ENCODE measurements at regions not wholly inside any gene's neighbourhood (a gene's known extent, or its start where the extent isn't known, plus 50 kb on each side); places are given as distances from the start of the nearest gene placed in this dataset.
"Not testable (repeated sequence)": the region's sequence is repeated elsewhere in the genome, so short reads cannot be mapped to it uniquely, and the experiment has no call there.

GRCh38 chr15:96200357-96200967 is 130.0 kb upstream of the NR2F2 start:
- H3K9me3 ChIP-seq (ENCODE audit: control insufficient read depth, low read length), result peaks cover 7% of the 10 kb centered on the region
- H3K4me1 ChIP-seq (ENCODE audit: control insufficient read depth, insufficient read depth, low read length), result no peaks in the 10 kb centered on the region
- H3K9ac ChIP-seq (ENCODE audit: low read length), result no peak overlapping the region
- H3K27me3 ChIP-seq (ENCODE audit: control insufficient read depth, insufficient read depth, low read length), result no peaks in the 10 kb centered on the region
- H3K4me3 ChIP-seq (ENCODE audit: low read length), result no peak overlapping the region
- H3K36me3 ChIP-seq (ENCODE audit: control insufficient read depth, insufficient read depth, low read length), result no peaks in the 10 kb centered on the region

- Histone ChIP-seq H3K36me3 (ENCODE audit: control insufficient read depth, insufficient read depth, low read length) (no peaks in the 10 kb centered on the region), H3K4me3 (ENCODE audit: low read length) (no peak overlapping the region), H3K9me3 (ENCODE audit: control insufficient read depth, low read length) (peaks cover 2% of the 10 kb centered on the region), H3K4me1 (ENCODE audit: control insufficient read depth, insufficient read depth, low read length) (no peaks in the 10 kb centered on the region), H3K27me3 (ENCODE audit: control insufficient read depth, insufficient read depth, low read length) (no peaks in the 10 kb centered on the region), H3K9ac (ENCODE audit: low read length) (no peak overlapping the region)
These were observed 128.8 kb upstream of the NR2F2 start for GRCh38 chr15:96201696-96202095.

GRCh38 chr15:96205588-96205987 is 124.9 kb upstream of the NR2F2 start:
- H3K9me3 ChIP-seq (ENCODE audit: control insufficient read depth, low read length); H3K36me3 ChIP-seq (ENCODE audit: control insufficient read depth, insufficient read depth, low read length); H3K4me1 ChIP-seq (ENCODE audit: control insufficient read depth, insufficient read depth, low read length); H3K27me3 ChIP-seq (ENCODE audit: control insufficient read depth, insufficient read depth, low read length); H3K4me3 ChIP-seq (ENCODE audit: low read length); H3K9ac ChIP-seq (ENCODE audit: low read length): not testable (repeated sequence)

- peaks cover 7% of the 10 kb centered on the region for H3K4me1 ChIP-seq (ENCODE audit: control insufficient read depth, insufficient read depth, low read length)
- H3K4me3 ChIP-seq (ENCODE audit: low read length), result no peak overlapping the region
- no peaks in the 10 kb centered on the region for H3K27me3 ChIP-seq (ENCODE audit: control insufficient read depth, insufficient read depth, low read length)
- no peaks in the 10 kb centered on the region for H3K36me3 ChIP-seq (ENCODE audit: control insufficient read depth, insufficient read depth, low read length)
- no peaks in the 10 kb centered on the region for H3K9me3 ChIP-seq (ENCODE audit: control insufficient read depth, low read length)
- no peak overlapping the region for H3K9ac ChIP-seq (ENCODE audit: low read length)
These were observed 123.0 kb upstream of the NR2F2 start for GRCh38 chr15:96207377-96208006.

GRCh38 chr15:96209285-96209735 is 121.2 kb upstream of the NR2F2 start:
- Histone ChIP-seq H3K4me3 (ENCODE audit: low read length) (no peak overlapping the region), H3K36me3 (ENCODE audit: control insufficient read depth, insufficient read depth, low read length) (no peaks in the 10 kb centered on the region), H3K27me3 (ENCODE audit: control insufficient read depth, insufficient read depth, low read length) (no peaks in the 10 kb centered on the region), H3K9ac (ENCODE audit: low read length) (no peak overlapping the region), H3K4me1 (ENCODE audit: control insufficient read depth, insufficient read depth, low read length) (peaks cover 7% of the 10 kb centered on the region), H3K9me3 (ENCODE audit: control insufficient read depth, low read length) (no peaks in the 10 kb centered on the region)

GRCh38 chr15:96213045-96213444 is 117.5 kb upstream of the NR2F2 start:
- H3K4me1 ChIP-seq (ENCODE audit: control insufficient read depth, insufficient read depth, low read length), result peaks cover 7% of the 10 kb centered on the region
- H3K27me3 ChIP-seq (ENCODE audit: control insufficient read depth, insufficient read depth, low read length), result no peaks in the 10 kb centered on the region
- H3K9ac ChIP-seq (ENCODE audit: low read length), result no peak overlapping the region
- H3K36me3 ChIP-seq (ENCODE audit: control insufficient read depth, insufficient read depth, low read length), result no peaks in the 10 kb centered on the region
- no peaks in the 10 kb centered on the region for H3K9me3 ChIP-seq (ENCODE audit: control insufficient read depth, low read length)
- no peak overlapping the region for H3K4me3 ChIP-seq (ENCODE audit: low read length)

GRCh38 chr15:96213896-96214295 is 116.6 kb upstream of the NR2F2 start:
- no peak overlapping the region for H3K4me3 ChIP-seq (ENCODE audit: low read length)
- no peaks in the 10 kb centered on the region for H3K27me3 ChIP-seq (ENCODE audit: control insufficient read depth, insufficient read depth, low read length)
- peaks cover 6% of the 10 kb centered on the region for H3K4me1 ChIP-seq (ENCODE audit: control insufficient read depth, insufficient read depth, low read length)
- H3K9ac ChIP-seq (ENCODE audit: low read length), result no peak overlapping the region
- H3K9me3 ChIP-seq (ENCODE audit: control insufficient read depth, low read length), result no peaks in the 10 kb centered on the region
- no peaks in the 10 kb centered on the region for H3K36me3 ChIP-seq (ENCODE audit: control insufficient read depth, insufficient read depth, low read length)

- H3K36me3 ChIP-seq (ENCODE audit: control insufficient read depth, insufficient read depth, low read length); H3K4me3 ChIP-seq (ENCODE audit: low read length); H3K9me3 ChIP-seq (ENCODE audit: control insufficient read depth, low read length); H3K4me1 ChIP-seq (ENCODE audit: control insufficient read depth, insufficient read depth, low read length); H3K27me3 ChIP-seq (ENCODE audit: control insufficient read depth, insufficient read depth, low read length); H3K9ac ChIP-seq (ENCODE audit: low read length): not testable (repeated sequence)
These were observed 114.0 kb upstream of the NR2F2 start for GRCh38 chr15:96216481-96216880.

GRCh38 chr15:96217983-96218382 is 112.5 kb upstream of the NR2F2 start:
- no peaks in the 10 kb centered on the region for H3K36me3 ChIP-seq (ENCODE audit: control insufficient read depth, insufficient read depth, low read length)
- H3K27me3 ChIP-seq (ENCODE audit: control insufficient read depth, insufficient read depth, low read length), result no peaks in the 10 kb centered on the region
- H3K9me3 ChIP-seq (ENCODE audit: control insufficient read depth, low read length), result no peaks in the 10 kb centered on the region
- no peaks in the 10 kb centered on the region for H3K4me1 ChIP-seq (ENCODE audit: control insufficient read depth, insufficient read depth, low read length)
- H3K9ac ChIP-seq (ENCODE audit: low read length), result no peak overlapping the region
- no peak overlapping the region for H3K4me3 ChIP-seq (ENCODE audit: low read length)

GRCh38 chr15:96218623-96219455 is 111.7 kb upstream of the NR2F2 start:
- Histone ChIP-seq H3K4me3 (ENCODE audit: low read length) (no peak overlapping the region), H3K9ac (ENCODE audit: low read length) (no peak overlapping the region), H3K36me3 (ENCODE audit: control insufficient read depth, insufficient read depth, low read length) (no peaks in the 10 kb centered on the region), H3K9me3 (ENCODE audit: control insufficient read depth, low read length) (no peaks in the 10 kb centered on the region), H3K27me3 (ENCODE audit: control insufficient read depth, insufficient read depth, low read length) (no peaks in the 10 kb centered on the region), H3K4me1 (ENCODE audit: control insufficient read depth, insufficient read depth, low read length) (no peaks in the 10 kb centered on the region)

- Histone ChIP-seq H3K4me1 (ENCODE audit: control insufficient read depth, insufficient read depth, low read length) (no peaks in the 10 kb centered on the region), H3K27me3 (ENCODE audit: control insufficient read depth, insufficient read depth, low read length) (no peaks in the 10 kb centered on the region), H3K9ac (ENCODE audit: low read length) (no peak overlapping the region), H3K36me3 (ENCODE audit: control insufficient read depth, insufficient read depth, low read length) (no peaks in the 10 kb centered on the region), H3K9me3 (ENCODE audit: control insufficient read depth, low read length) (no peaks in the 10 kb centered on the region), H3K4me3 (ENCODE audit: low read length) (no peak overlapping the region)
These were observed 110.8 kb upstream of the NR2F2 start for GRCh38 chr15:96219681-96220080.

- H3K27me3 ChIP-seq (ENCODE audit: control insufficient read depth, insufficient read depth, low read length), result no peaks in the 10 kb centered on the region
These were observed 109.8 kb upstream of the NR2F2 start for GRCh38 chr15:96220657-96221056.

More at GRCh38 chr15:96220657-96221056, 109.8 kb upstream of the NR2F2 start:
- Histone ChIP-seq H3K9me3 (ENCODE audit: control insufficient read depth, low read length) (no peaks in the 10 kb centered on the region), H3K4me1 (ENCODE audit: control insufficient read depth, insufficient read depth, low read length) (no peaks in the 10 kb centered on the region), H3K4me3 (ENCODE audit: low read length) (no peak overlapping the region), H3K9ac (ENCODE audit: low read length) (no peak overlapping the region), H3K36me3 (ENCODE audit: control insufficient read depth, insufficient read depth, low read length) (no peaks in the 10 kb centered on the region)

All from mucosa of stomach (tissue), 1 donor.